Lung (tissue), 11 donors: ENCODE measurements at regions not wholly inside any gene's neighbourhood (a gene's known extent, or its start where the extent isn't known, plus 50 kb on each side); places are given as distances from the start of the nearest gene placed in this dataset.
"Not testable (repeated sequence)": the region's sequence is repeated elsewhere in the genome, so short reads cannot be mapped to it uniquely, and the experiment has no call there.

ENCODE experiments used
- ATAC-seq: fragments of 200-7000 bp; cut with Tn5 transposase; one replicate; pipeline ENCODE4 v1.9.1; 2020; ENCODE audit warnings: moderate number of reproducible peaks; ENCODE audit not compliant: insufficient read depth, low FRiP score
- DNase-seq, 3 donors: peaks; one replicate each; pipeline ENCODE4 v3.0.0-alpha.2; 2013 to 2017
- H3K27ac ChIP-seq, 2 donors: one replicate each; pipeline ENCODE4 v1.5.1; 2013; ENCODE audit warnings: mild to moderate bottlenecking in 2 of 2, moderate library complexity in 2 of 2, control low read depth in 1 of 2, inconsistent platforms in 1 of 2, low read depth in 1 of 2, low read length in 1 of 2
- H3K27me3 ChIP-seq, 3 donors: one replicate each; pipeline ENCODE4 v1.5.1; 2013; ENCODE audit warnings: low read length in 2 of 3; ENCODE audit not compliant: control insufficient read depth in 3 of 3, insufficient read depth in 3 of 3
- H3K36me3 ChIP-seq, 4 donors: one replicate each; pipeline ENCODE4 v1.5.1; 2013; ENCODE audit warnings: low read length in 4 of 4, mild to moderate bottlenecking in 1 of 4, moderate library complexity in 1 of 4; ENCODE audit not compliant: control insufficient read depth in 4 of 4, insufficient read depth in 4 of 4
- H3K4me1 ChIP-seq, 5 donors: one replicate each; pipeline ENCODE4 v1.5.1; 2013; ENCODE audit warnings: low read length in 5 of 5, mild to moderate bottlenecking in 2 of 5, moderate library complexity in 1 of 5; ENCODE audit not compliant: control insufficient read depth in 5 of 5, insufficient read depth in 5 of 5
- H3K4me3 ChIP-seq: one replicate; pipeline ENCODE4 v1.5.1; 2013; ENCODE audit warnings: mild to moderate bottlenecking, control low read depth, moderate library complexity
- H3K9ac ChIP-seq, 2 donors: one replicate each; pipeline ENCODE4 v1.5.1; 2013; ENCODE audit warnings: low read length in 2 of 2, control low read depth in 1 of 2; ENCODE audit not compliant: insufficient read depth in 1 of 2
- H3K9me3 ChIP-seq, 4 donors: one replicate each; pipeline ENCODE4 v1.5.1; 2013; ENCODE audit warnings: low read length in 3 of 4, mild to moderate bottlenecking in 1 of 4, moderate library complexity in 1 of 4; ENCODE audit not compliant: control insufficient read depth in 4 of 4, insufficient read depth in 3 of 4
- CTCF ChIP-seq: IDR thresholded peaks from 2 replicates; pipeline ENCODE4 v1.5.1; 2012; ENCODE audit warnings: mild to moderate bottlenecking; ENCODE audit errors: control extremely low read depth, extremely low read depth
- WGBS, 2 donors: extraction: QIAGEN DNeasy Blood & Tissue Kit; methylation state at CpG; one replicate each; pipeline ENCODE4 v1.1.7; 2013; 5-methylcytosine and 5-hydroxymethylcytosine counted together
- donor health status: control.
- donor health status: control.
- donor health status: Bipolar disorder and iron deficiency.
- donor health status: healthy.
- donor health status: DM: yes; HTN: yes; CAD: no.

GRCh38 chrX:3442691-3443090 is 96.2 kb upstream of the MXRA5 start:
- H3K4me1 ChIP-seq = no peaks in the 10 kb centered on the region
- no peak overlapping the region for H3K27ac ChIP-seq
- peaks cover 0 to 5% (median 1%) of the 10 kb centered on the region in 4 donors for H3K9me3 ChIP-seq
- TF ChIP-seq CTCF = no peak
- DNase-seq = no peak
- ATAC-seq = no peak
- H3K36me3 ChIP-seq = no peaks in the 10 kb centered on the region
- no peak overlapping the region for H3K4me3 ChIP-seq
- 82 to 86% methylated on average over 8 of the region's 8 CpGs for WGBS, 2 donors
- H3K9ac ChIP-seq = no peak overlapping the region
- peaks cover 0 to 24% (median 0%) of the 10 kb centered on the region in 3 donors for H3K27me3 ChIP-seq

DNA sequence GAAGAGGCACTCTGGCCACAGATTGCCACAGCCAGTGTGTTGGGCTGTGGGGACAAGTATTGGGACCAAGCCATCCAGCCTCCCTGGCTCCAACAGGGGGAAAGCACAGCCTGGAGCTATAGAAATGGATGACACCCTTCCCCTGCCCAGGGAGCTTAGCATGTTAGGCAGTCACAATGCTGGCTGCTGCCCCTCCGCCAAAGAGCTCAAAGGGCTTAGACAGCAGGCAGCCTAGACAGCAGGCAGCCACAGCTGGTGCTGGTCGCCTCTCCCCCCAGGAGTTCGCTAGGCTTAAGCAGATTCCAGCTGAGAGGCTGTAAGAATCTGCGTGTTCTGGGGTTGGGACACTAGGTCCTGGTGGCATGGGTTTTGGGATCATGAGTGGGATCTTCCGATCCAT is 94.5 kb upstream of the MXRA5 start:
- 91 to 92% methylated on average over 5 of the region's 5 CpGs for WGBS, 2 donors
- Histone ChIP-seq H3K9me3 (peaks cover 0 to 5% (median 0%) of the 10 kb centered on the region in 4 donors), H3K4me3 (no peak overlapping the region)

GRCh38 chrX:3435916-3436315 is 89.5 kb upstream of the MXRA5 start:
- 95 to 99% methylated on average over 12 to 23 of the region's 25 CpGs for WGBS, 2 donors

More for the DNA sequence above, 94.5 kb upstream of the MXRA5 start:
- TF ChIP-seq CTCF = no peak
- ATAC-seq (no peak), DNase-seq (no peak)
- peaks cover 0 to 29% (median 0%) of the 10 kb centered on the region in 3 donors for H3K27me3 ChIP-seq
- H3K4me1 ChIP-seq = no peaks in the 10 kb centered on the region
- no peak overlapping the region for H3K9ac ChIP-seq
- no peaks in the 10 kb centered on the region for H3K36me3 ChIP-seq
- H3K27ac ChIP-seq = no peak overlapping the region

DNA sequence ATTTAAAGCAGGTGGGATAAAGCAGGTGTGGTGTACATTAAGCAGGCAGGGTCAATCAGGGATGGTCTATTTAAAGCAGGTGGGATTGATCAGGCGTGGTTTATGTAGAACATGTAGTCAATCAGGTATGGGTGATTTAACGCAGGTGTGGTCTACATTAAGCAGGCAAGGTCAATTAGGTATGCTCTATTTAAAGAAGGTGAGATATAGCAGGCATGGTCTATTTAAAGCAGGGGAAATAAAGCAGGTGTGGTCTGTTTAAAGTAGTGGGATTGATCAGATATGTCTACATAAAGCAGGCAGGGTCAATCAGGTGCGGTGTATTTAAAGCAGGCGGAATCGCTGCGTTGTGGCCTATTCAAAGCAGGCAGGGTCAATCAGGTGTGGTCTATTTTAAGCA is 88.6 kb upstream of the MXRA5 start:
- DNase-seq = no peak
- H3K4me1 ChIP-seq = no peaks in the 10 kb centered on the region
- no peaks in the 10 kb centered on the region for H3K36me3 ChIP-seq
- TF ChIP-seq CTCF = no peak
- H3K27ac ChIP-seq = no peak overlapping the region
- H3K9ac ChIP-seq = no peak overlapping the region
- ATAC-seq = no peak
- H3K4me3 ChIP-seq = no peak overlapping the region
- peaks cover 0 to 51% (median 0%) of the 10 kb centered on the region in 3 donors for H3K27me3 ChIP-seq
- WGBS, 2 donors = 93 to 100% methylated on average over 6 of the region's 6 CpGs
- peaks cover 0 to 5% (median 0%) of the 10 kb centered on the region in 4 donors for H3K9me3 ChIP-seq

More at GRCh38 chrX:3435916-3436315, 89.5 kb upstream of the MXRA5 start:
- H3K4me1 ChIP-seq, H3K27ac ChIP-seq, DNase-seq, H3K4me3 ChIP-seq, H3K9me3 ChIP-seq, H3K36me3 ChIP-seq, H3K9ac ChIP-seq, ATAC-seq: not testable (repeated sequence)
- H3K27me3 ChIP-seq = peaks cover 0 to 49% (median 0%) of the 10 kb centered on the region in 3 donors
